ENCODE measurements at regions not wholly inside any gene's neighbourhood (a gene's known extent, or its start where the extent isn't known, plus 50 kb on each side); places are given as distances from the start of the nearest gene placed in this dataset.

DNA sequence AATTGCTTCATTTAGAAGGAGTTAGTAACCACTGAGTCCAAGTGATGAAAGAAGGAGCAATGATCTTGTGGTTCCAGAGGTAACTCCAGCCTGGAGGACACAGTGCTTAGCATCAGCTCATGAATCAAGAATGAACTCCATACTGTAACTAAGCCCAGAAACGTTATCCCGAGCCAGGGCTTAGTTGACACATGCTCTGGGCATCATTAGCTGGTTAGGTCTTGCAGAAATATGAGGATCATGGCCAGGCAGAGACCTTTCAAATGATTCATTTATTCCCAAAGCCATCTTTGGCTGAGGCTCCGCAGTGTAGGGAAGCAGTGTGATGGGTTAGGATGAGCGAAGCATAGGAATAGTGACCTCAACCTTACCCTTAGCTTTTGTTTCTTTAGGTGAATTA, 277.4 kb downstream of the FAM76B start:
- TF ChIP-seq CBX5 (IDR thresholded peaks at IDR 0.05; ENCODE audit: low read depth, low read length): no peak
- TF ChIP-seq, protein P1, sequence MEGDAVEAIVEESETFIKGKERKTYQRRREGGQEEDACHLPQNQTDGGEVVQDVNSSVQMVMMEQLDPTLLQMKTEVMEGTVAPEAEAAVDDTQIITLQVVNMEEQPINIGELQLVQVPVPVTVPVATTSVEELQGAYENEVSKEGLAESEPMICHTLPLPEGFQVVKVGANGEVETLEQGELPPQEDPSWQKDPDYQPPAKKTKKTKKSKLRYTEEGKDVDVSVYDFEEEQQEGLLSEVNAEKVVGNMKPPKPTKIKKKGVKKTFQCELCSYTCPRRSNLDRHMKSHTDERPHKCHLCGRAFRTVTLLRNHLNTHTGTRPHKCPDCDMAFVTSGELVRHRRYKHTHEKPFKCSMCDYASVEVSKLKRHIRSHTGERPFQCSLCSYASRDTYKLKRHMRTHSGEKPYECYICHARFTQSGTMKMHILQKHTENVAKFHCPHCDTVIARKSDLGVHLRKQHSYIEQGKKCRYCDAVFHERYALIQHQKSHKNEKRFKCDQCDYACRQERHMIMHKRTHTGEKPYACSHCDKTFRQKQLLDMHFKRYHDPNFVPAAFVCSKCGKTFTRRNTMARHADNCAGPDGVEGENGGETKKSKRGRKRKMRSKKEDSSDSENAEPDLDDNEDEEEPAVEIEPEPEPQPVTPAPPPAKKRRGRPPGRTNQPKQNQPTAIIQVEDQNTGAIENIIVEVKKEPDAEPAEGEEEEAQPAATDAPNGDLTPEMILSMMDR (IDR thresholded peaks at IDR 0.05; ENCODE audit: control extremely low read depth in 1 of 3, insufficient read depth in 1 of 3, low read depth in 1 of 3, low read length in 3 of 3): no peak
- no peak for TF ChIP-seq YY1 (IDR thresholded peaks at IDR 0.05; ENCODE audit: low read depth, low read length)
- TF ChIP-seq SP1 (IDR thresholded peaks at IDR 0.05; ENCODE audit: low read depth, low read length): no peak
- TF ChIP-seq RXRA (IDR thresholded peaks at IDR 0.05; ENCODE audit: insufficient read depth, low read depth, low read length): no peak
- TF ChIP-seq POLR2A (IDR thresholded peaks at IDR 0.05; ENCODE audit: control extremely low read depth in 1 of 2, low read depth in 2 of 2, low read length in 2 of 2): no peak
- no peak for TF ChIP-seq POLR2AphosphoS5 (IDR thresholded peaks at IDR 0.05; ENCODE audit: low read depth, low read length)
- TF ChIP-seq SIX5 (IDR thresholded peaks at IDR 0.05; ENCODE audit: low read depth, low read length): no peak
- no peak for TF ChIP-seq TAF1 (IDR thresholded peaks at IDR 0.05; ENCODE audit: low read depth, low read length)
- no peak for TF ChIP-seq JUN (IDR thresholded peaks at IDR 0.05; ENCODE audit: low read depth, low read length)
- TF ChIP-seq, protein P2, sequence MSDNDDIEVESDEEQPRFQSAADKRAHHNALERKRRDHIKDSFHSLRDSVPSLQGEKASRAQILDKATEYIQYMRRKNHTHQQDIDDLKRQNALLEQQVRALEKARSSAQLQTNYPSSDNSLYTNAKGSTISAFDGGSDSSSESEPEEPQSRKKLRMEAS (IDR thresholded peaks at IDR 0.05): no peak
- TF ChIP-seq EZH2 (IDR thresholded peaks at IDR 0.05; ENCODE audit: low read depth, low read length, severe bottlenecking): no peak
- no peak for TF ChIP-seq HDAC2 (IDR thresholded peaks at IDR 0.05; ENCODE audit: borderline replicate concordance in 1 of 2, low read depth in 2 of 2, low read length in 2 of 2)
- TF ChIP-seq SIN3A (conservative IDR thresholded peaks at IDR 0.05 in 1 of 2, IDR thresholded peaks at IDR 0.05 in 1 of 2; ENCODE audit: low read depth in 1 of 2, low read length in 2 of 2): no peak
